Hematopoietic multipotent progenitor cell (in vitro differentiated cells): ENCODE measurements at regions not wholly inside any gene's neighbourhood (a gene's known extent, or its start where the extent isn't known, plus 50 kb on each side); places are given as distances from the start of the nearest gene placed in this dataset. TPM values are rescaled to one million over a fixed set of nuclear protein-coding genes. Genes with fewer than 3 reads are reported as not detected.

Source experiments
- DNase-seq, 3 donors: peaks; one replicate each; pipeline ENCODE4 v3.0.0-alpha.2; 2011 to 2015; ENCODE audit warnings: low read depth in 2 of 3, low spot score in 2 of 3
- small RNA-seq: library from RNA; depleted of rRNA; stranded (forward); fragments of <200 nt; gene quantifications from one replicate; pipeline ENCODE3, GENCODE V24; 2012

GRCh38 chr13:25044071-25044470, 51.9 kb upstream of the PABPC3 start:
- DNase-seq = no peak

Small RNAs in the stretch of these regions (small RNA-seq; reads per million reads assigned to genes)
- gene AL590099.1 (not detected), gene LSP1P1 (not detected)
